CD8-positive, alpha-beta memory T cell (primary cell): ENCODE measurements at regions not wholly inside any gene's neighbourhood (a gene's known extent, or its start where the extent isn't known, plus 50 kb on each side); places are given as distances from the start of the nearest gene placed in this dataset.

Experiments
- CTCF ChIA-PET: fragments of 350-600 bp; sonication (Branson Sonifier 250); formaldehyde crosslinking; loops from one replicate; lab custom pipeline; 2021; ENCODE audit warnings: antibody characterized with exemption; lab: Charles Lee
- POLR2A ChIA-PET: fragments of 350-600 bp; sonication (Branson Sonifier 250); formaldehyde crosslinking; loops from one replicate; lab custom pipeline; 2021; ENCODE audit warnings: antibody characterized with exemption; lab: Charles Lee
- DNase-seq, 5 donors: peaks; one replicate each; pipeline versions ENCODE4 v3.0.0 to v3.0.0-alpha.2; 2020 to 2022; ENCODE audit warnings: mixed read lengths in 1 of 5
- H3K27ac ChIP-seq: one replicate; pipeline ENCODE4 v1.7.0; 2013; ENCODE audit warnings: low read depth, mild to moderate bottlenecking, low read length, moderate library complexity
- H3K27me3 ChIP-seq: 2 replicates; pipeline ENCODE4 v1.7.0; 2013; ENCODE audit warnings: low read length, mild to moderate bottlenecking; ENCODE audit not compliant: insufficient read depth, poor library complexity, severe bottlenecking
- H3K36me3 ChIP-seq: 2 replicates; pipeline ENCODE4 v1.7.0; 2013; ENCODE audit warnings: mild to moderate bottlenecking, low read length, moderate library complexity; ENCODE audit not compliant: insufficient read depth
- H3K4me1 ChIP-seq: 2 replicates; pipeline ENCODE4 v1.7.0; 2013; ENCODE audit warnings: mild to moderate bottlenecking, low read length, moderate library complexity; ENCODE audit not compliant: insufficient read depth
- H3K4me3 ChIP-seq: 2 replicates; pipeline ENCODE4 v1.7.0; 2013; ENCODE audit warnings: mild to moderate bottlenecking, low read length
- H3K9me3 ChIP-seq: 2 replicates; pipeline ENCODE4 v1.7.0; 2013; ENCODE audit warnings: mild to moderate bottlenecking, low read length
- H3K27ac Mint-ChIP-seq, 8 donors: one replicate each; pipeline ENCODE4 v1.8.0; 2020 to 2021; ENCODE audit warnings: mixed read lengths in 8 of 8, mild to moderate bottlenecking in 6 of 8, inconsistent platforms in 3 of 8, moderate library complexity in 3 of 8
- H3K27me3 Mint-ChIP-seq, 2 donors: one replicate each; pipeline ENCODE4 v1.8.0; 2020 to 2021; ENCODE audit warnings: mixed read lengths in 2 of 2, mild to moderate bottlenecking in 1 of 2, moderate library complexity in 1 of 2
- H3K36me3 Mint-ChIP-seq, 3 donors: one replicate each; pipeline ENCODE4 v1.8.0; 2020 to 2021; ENCODE audit warnings: mixed read lengths in 3 of 3, inconsistent platforms in 1 of 3, mild to moderate bottlenecking in 1 of 3
- H3K4me1 Mint-ChIP-seq, 3 donors: one replicate each; pipeline ENCODE4 v1.8.0; 2020 to 2021; ENCODE audit warnings: mixed read lengths in 3 of 3, inconsistent platforms in 1 of 3, mild to moderate bottlenecking in 1 of 3
- H3K4me3 Mint-ChIP-seq, 7 donors: one replicate each; pipeline ENCODE4 v1.8.0; 2020 to 2021; ENCODE audit warnings: mixed read lengths in 7 of 7, mild to moderate bottlenecking in 6 of 7, moderate library complexity in 4 of 7, inconsistent platforms in 2 of 7
- H3K9me3 Mint-ChIP-seq, 5 donors: one replicate each; pipeline ENCODE4 v1.8.0; 2020 to 2022; ENCODE audit warnings: mixed read lengths in 5 of 5, mild to moderate bottlenecking in 3 of 5, moderate library complexity in 2 of 5, inconsistent platforms in 1 of 5

- no peaks in the 10 kb centered on the region for H3K4me1 ChIP-seq
- H3K27ac Mint-ChIP-seq = no peak overlapping the region
- H3K9me3 Mint-ChIP-seq = peaks cover 0 to 3% (median 0%) of the 10 kb centered on the region in 5 donors
- H3K36me3 Mint-ChIP-seq = no peaks in the 10 kb centered on the region
- no peaks in the 10 kb centered on the region for H3K9me3 ChIP-seq
- no peaks in the 10 kb centered on the region for H3K27me3 ChIP-seq
- H3K4me3 ChIP-seq = no peak overlapping the region
- H3K36me3 ChIP-seq = no peaks in the 10 kb centered on the region
- ChIA-PET POLR2A (no interaction called here), CTCF (no interaction called here)
- no peak for DNase-seq
- H3K27ac ChIP-seq = no peak overlapping the region
- H3K4me3 Mint-ChIP-seq = no peak overlapping the region
- H3K27me3 Mint-ChIP-seq = peaks cover 2 to 5% of the 10 kb centered on the region in 2 donors
- no peaks in the 10 kb centered on the region for H3K4me1 Mint-ChIP-seq
Observed at GRCh38 chr12:62998454-62998853, 63.5 kb upstream of the PPM1H start.

- CTCF ChIA-PET = no interaction called here
- POLR2A ChIA-PET = no interaction called here
- no peaks in the 10 kb centered on the region for H3K27me3 ChIP-seq
- no peak for DNase-seq
- no peaks in the 10 kb centered on the region for H3K36me3 ChIP-seq
- H3K4me3 Mint-ChIP-seq = no peak overlapping the region
- no peaks in the 10 kb centered on the region for H3K36me3 Mint-ChIP-seq
- H3K27ac ChIP-seq = no peak overlapping the region
- H3K27ac Mint-ChIP-seq = no peak overlapping the region
- H3K4me3 ChIP-seq = no peak overlapping the region
- H3K4me1 ChIP-seq = no peaks in the 10 kb centered on the region
- peaks cover 0 to 15% (median 3%) of the 10 kb centered on the region in 5 donors for H3K9me3 Mint-ChIP-seq
- no peaks in the 10 kb centered on the region for H3K9me3 ChIP-seq
- H3K27me3 Mint-ChIP-seq = peaks cover 5% of the 10 kb centered on the region in 2 donors
- H3K4me1 Mint-ChIP-seq = no peaks in the 10 kb centered on the region
Observed at GRCh38 chr12:62995097-62995496, 60.1 kb upstream of the PPM1H start.

- Histone ChIP-seq H3K27ac (no peak overlapping the region), H3K27me3 (no peaks in the 10 kb centered on the region), H3K4me1 (no peaks in the 10 kb centered on the region), H3K36me3 (no peaks in the 10 kb centered on the region), H3K4me3 (no peak overlapping the region), H3K9me3 (no peaks in the 10 kb centered on the region)
- DNase-seq = no peak
- Mint-ChIP-seq H3K9me3 (peaks cover 0 to 21% (median 2%) of the 10 kb centered on the region in 5 donors), H3K36me3 (no peaks in the 10 kb centered on the region), H3K27ac (no peak overlapping the region), H3K4me3 (no peak overlapping the region), H3K27me3 (peaks cover 0 to 4% of the 10 kb centered on the region in 2 donors), H3K4me1 (no peaks in the 10 kb centered on the region)
- POLR2A ChIA-PET = no interaction called here
- CTCF ChIA-PET = no interaction called here
Observed at GRCh38 chr12:62986844-62987243, 51.9 kb upstream of the PPM1H start.
